SH-SY5Y (cell line): ENCODE measurements at regions not wholly inside any gene's neighbourhood (a gene's known extent, or its start where the extent isn't known, plus 50 kb on each side); places are given as distances from the start of the nearest gene placed in this dataset.

ENCODE experiments used
- GATA2 ChIP-seq: IDR thresholded peaks from 2 replicates; pipeline ENCODE4 v1.6.1; 2011; ENCODE audit warnings: mild to moderate bottlenecking, low read depth, low read length
- GATA3 ChIP-seq: IDR thresholded peaks from 2 replicates; pipeline ENCODE4 v1.6.1; 2011; ENCODE audit warnings: low read depth, mild to moderate bottlenecking, low read length, moderate library complexity

DNA sequence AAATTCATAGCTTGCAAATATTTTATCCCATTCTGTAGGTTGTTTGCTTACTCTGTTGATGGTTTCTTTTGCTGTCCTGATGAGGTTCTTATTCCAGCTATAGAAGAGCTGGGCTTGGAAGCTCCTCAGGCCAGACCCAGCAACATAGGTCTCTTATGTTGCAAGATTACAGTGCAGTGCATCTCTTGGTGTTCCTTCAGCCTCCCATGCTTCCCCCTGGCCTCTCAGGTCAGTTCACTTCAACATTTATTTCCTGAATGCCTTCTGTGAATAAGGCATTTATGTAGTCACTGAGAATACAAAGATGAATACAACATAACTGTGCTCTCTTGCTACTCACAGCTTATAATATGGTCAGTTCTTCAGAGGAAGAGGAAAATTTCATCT is 179.0 kb upstream of the SLC39A10 start:
- TF ChIP-seq GATA3, result no peak
- TF ChIP-seq GATA2, result no peak
